OCI-LY7 (cell line): ENCODE measurements at regions not wholly inside any gene's neighbourhood (a gene's known extent, or its start where the extent isn't known, plus 50 kb on each side); places are given as distances from the start of the nearest gene placed in this dataset.

ENCODE experiments used
- BruUV-seq: library from RNA; stranded (reverse); fragments of 400-500 nt; replicated peaks from 2 replicates; lab custom pipeline; 2021; lab: Mats Ljungman, UMichigan
- CTCF ChIA-PET: fragments of 300-600 bp; sonication (Branson Sonifier 250); formaldehyde crosslinking; loops from one replicate; lab custom pipeline; 2022; ENCODE audit warnings: antibody characterized with exemption; ENCODE audit not compliant: unreplicated experiment; lab: Charles Lee
- POLR2A ChIA-PET: fragments of 300-600 bp; sonication (Branson Sonifier 250); formaldehyde crosslinking; loops from one replicate; lab custom pipeline; 2022; ENCODE audit warnings: antibody characterized with exemption; lab: Charles Lee
- DNase-seq: peaks from one replicate; pipeline ENCODE4 v3.0.0-alpha.2; 2015; ENCODE audit warnings: low spot score
- H2AFZ ChIP-seq: fragments of 200-600 bp; sonication (generic), shearing (Covaris generic); 2 replicates; pipeline ENCODE4 v1.6.1; 2014; ENCODE audit warnings: mild to moderate bottlenecking, antibody characterized with exemption, low read length, moderate library complexity
- H3K27ac ChIP-seq: fragments of 200-600 bp; sonication (generic); 2 replicates; pipeline ENCODE4 v1.5.1; 2014; ENCODE audit warnings: mixed run types, low read depth, mild to moderate bottlenecking, moderate library complexity, low read length, inconsistent platforms; ENCODE audit not compliant: poor library complexity, severe bottlenecking
- H3K36me3 ChIP-seq: fragments of 200-600 bp; sonication (generic); 2 replicates; pipeline ENCODE4 v1.6.1; 2014; ENCODE audit warnings: mild to moderate bottlenecking, antibody characterized with exemption, low read length, moderate library complexity, mixed read lengths; ENCODE audit not compliant: insufficient read depth
- H3K4me1 ChIP-seq: fragments of 200-600 bp; sonication (generic); 2 replicates; pipeline ENCODE4 v1.5.1; 2014; ENCODE audit warnings: mild to moderate bottlenecking, low read length; ENCODE audit not compliant: insufficient read depth, poor library complexity, severe bottlenecking
- H3K4me2 ChIP-seq: fragments of 200-600 bp; sonication (generic); 2 replicates; pipeline ENCODE4 v1.6.1; 2014; ENCODE audit warnings: mild to moderate bottlenecking, low read length
- H3K4me3 ChIP-seq: fragments of 200-600 bp; sonication (generic); 2 replicates; pipeline ENCODE4 v1.5.1; 2014; ENCODE audit warnings: mild to moderate bottlenecking, low read depth, low read length; ENCODE audit not compliant: poor library complexity, severe bottlenecking
- H3K79me2 ChIP-seq: fragments of 200-600 bp; sonication (generic); 2 replicates; pipeline ENCODE4 v1.6.1; 2016; ENCODE audit warnings: low read depth, mild to moderate bottlenecking, low read length, moderate library complexity, mixed read lengths; ENCODE audit not compliant: insufficient read depth
- H3K9me2 ChIP-seq: fragments of 200-600 bp; sonication (generic); 2 replicates; pipeline ENCODE4 v1.6.1; 2016; ENCODE audit warnings: mild to moderate bottlenecking, low read length, mixed read lengths; ENCODE audit not compliant: insufficient read depth
- H3K9me3 ChIP-seq: fragments of 200-600 bp; sonication (generic); 2 replicates; pipeline ENCODE4 v1.6.1; 2014; ENCODE audit warnings: mild to moderate bottlenecking, mixed run types, low read length, mixed read lengths
- H4K20me1 ChIP-seq: fragments of 200-600 bp; sonication (generic); 2 replicates; pipeline ENCODE4 v1.6.1; 2014; ENCODE audit warnings: mild to moderate bottlenecking, antibody characterized with exemption, low read length, moderate library complexity, mixed read lengths; ENCODE audit not compliant: insufficient read depth
- EZH2phosphoT487 ChIP-seq: fragments of 200-600 bp; sonication (generic); IDR thresholded peaks from 2 replicates; pipeline ENCODE4 v1.6.1; 2018; ENCODE audit warnings: low read depth, borderline replicate concordance, mild to moderate bottlenecking, mixed run types, antibody characterized with exemption, low read length, moderate library complexity, mixed read lengths
- intact Hi-C: fragments of 100-400 bp; cut with micrococcal nuclease; formaldehyde crosslinking; loops from one replicate; pipeline ENCODE4 v1.10.0; 2022; ENCODE audit not compliant: unreplicated experiment
- TF ChIP-seq, protein P1 (sequence below): fragments of 200-600 bp; sonication (generic); conservative IDR thresholded peaks from 2 replicates; pipeline ENCODE4 v1.5.1; 2014; ENCODE audit warnings: mild to moderate bottlenecking, antibody characterized with exemption, low read length, moderate library complexity, mixed read lengths

GRCh38 chr6:165117121-165117520, 192.3 kb downstream of the C6orf118 start:
- ChIA-PET POLR2A (interaction anchor here (0.5 to 0.6 kb wide), 2 partner anchors 31 to 244 kb away, joined by 3 to 4 read pairs; no protein-coding TSS in a partner anchor), CTCF (no interaction called here)
- no peak overlapping the region for H3K4me2 ChIP-seq
- intact Hi-C loops: no loop called here
- no peak for DNase-seq
- H3K9me2 ChIP-seq: no peaks in the 10 kb centered on the region
- BruUV-seq: no TSS peak
- no peak overlapping the region for H3K27ac ChIP-seq
- H3K36me3 ChIP-seq: no peaks in the 10 kb centered on the region
- no peaks in the 10 kb centered on the region for H3K9me3 ChIP-seq
- no peak overlapping the region for H3K4me3 ChIP-seq
- H2AFZ ChIP-seq: no peak overlapping the region
- no peaks in the 10 kb centered on the region for H4K20me1 ChIP-seq
- no peak for TF ChIP-seq EZH2phosphoT487
- TF ChIP-seq, protein P1, sequence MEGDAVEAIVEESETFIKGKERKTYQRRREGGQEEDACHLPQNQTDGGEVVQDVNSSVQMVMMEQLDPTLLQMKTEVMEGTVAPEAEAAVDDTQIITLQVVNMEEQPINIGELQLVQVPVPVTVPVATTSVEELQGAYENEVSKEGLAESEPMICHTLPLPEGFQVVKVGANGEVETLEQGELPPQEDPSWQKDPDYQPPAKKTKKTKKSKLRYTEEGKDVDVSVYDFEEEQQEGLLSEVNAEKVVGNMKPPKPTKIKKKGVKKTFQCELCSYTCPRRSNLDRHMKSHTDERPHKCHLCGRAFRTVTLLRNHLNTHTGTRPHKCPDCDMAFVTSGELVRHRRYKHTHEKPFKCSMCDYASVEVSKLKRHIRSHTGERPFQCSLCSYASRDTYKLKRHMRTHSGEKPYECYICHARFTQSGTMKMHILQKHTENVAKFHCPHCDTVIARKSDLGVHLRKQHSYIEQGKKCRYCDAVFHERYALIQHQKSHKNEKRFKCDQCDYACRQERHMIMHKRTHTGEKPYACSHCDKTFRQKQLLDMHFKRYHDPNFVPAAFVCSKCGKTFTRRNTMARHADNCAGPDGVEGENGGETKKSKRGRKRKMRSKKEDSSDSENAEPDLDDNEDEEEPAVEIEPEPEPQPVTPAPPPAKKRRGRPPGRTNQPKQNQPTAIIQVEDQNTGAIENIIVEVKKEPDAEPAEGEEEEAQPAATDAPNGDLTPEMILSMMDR: no peak
- no peaks in the 10 kb centered on the region for H3K4me1 ChIP-seq
- H3K79me2 ChIP-seq: no peaks in the 10 kb centered on the region

DNA sequence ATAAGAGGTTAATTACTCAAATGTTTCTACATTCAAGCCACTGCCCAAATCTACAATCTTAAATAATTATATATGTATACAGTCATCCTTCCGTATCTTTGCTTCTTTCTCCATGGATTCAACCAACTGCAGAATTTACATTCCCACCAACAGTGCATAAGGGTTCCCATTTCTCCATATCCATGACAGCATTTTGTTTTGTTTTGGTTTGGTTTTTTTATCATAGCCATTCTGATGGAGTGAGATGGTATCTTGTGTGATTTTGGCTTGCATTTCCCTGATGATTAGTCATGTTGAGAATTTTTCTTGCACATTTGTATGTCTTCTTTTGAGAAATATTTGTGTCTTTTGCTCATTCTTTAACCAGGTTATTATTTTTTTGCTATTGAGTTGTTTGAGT, 198.5 kb downstream of the C6orf118 start:
- H3K79me2 ChIP-seq: no peaks in the 10 kb centered on the region
- CTCF ChIA-PET: no interaction called here
- intact Hi-C loops: no loop called here

DNA sequence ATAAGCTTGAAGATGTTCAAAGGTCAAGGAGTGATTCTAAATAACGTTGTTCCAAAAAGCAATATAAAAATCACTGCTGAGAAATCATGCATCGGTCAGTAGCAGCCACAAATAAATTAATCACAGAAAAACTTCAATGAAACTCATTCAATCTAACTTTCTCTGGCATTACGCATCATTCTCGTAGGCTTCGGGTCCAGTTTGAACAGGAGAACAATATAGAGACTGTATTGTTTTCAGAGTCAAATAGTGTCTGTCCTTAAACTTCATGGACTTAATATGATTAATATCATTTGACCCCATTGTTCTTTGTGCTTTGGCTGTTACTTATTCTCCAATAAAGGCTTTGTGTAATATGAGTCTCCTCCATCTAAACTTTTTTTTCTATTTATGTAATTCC, 200.4 kb downstream of the C6orf118 start:
- intact Hi-C loops: no loop called here
- no peak for DNase-seq

More for the DNA sequence above, 198.5 kb downstream of the C6orf118 start:
- no peak overlapping the region for H3K27ac ChIP-seq
- H4K20me1 ChIP-seq: no peaks in the 10 kb centered on the region
- no peak overlapping the region for H3K4me3 ChIP-seq
- no peaks in the 10 kb centered on the region for H3K9me2 ChIP-seq
- no peaks in the 10 kb centered on the region for H3K36me3 ChIP-seq
- no peak overlapping the region for H3K4me2 ChIP-seq
- POLR2A ChIA-PET: no interaction called here
- TF ChIP-seq, protein P1: no peak
- no peak for TF ChIP-seq EZH2phosphoT487
- no peaks in the 10 kb centered on the region for H3K9me3 ChIP-seq
- DNase-seq: no peak
- no TSS peak for BruUV-seq
- H2AFZ ChIP-seq: no peak overlapping the region
- H3K4me1 ChIP-seq: no peaks in the 10 kb centered on the region

More for the DNA sequence above, 200.4 kb downstream of the C6orf118 start:
- no peaks in the 10 kb centered on the region for H3K36me3 ChIP-seq
- H4K20me1 ChIP-seq: no peaks in the 10 kb centered on the region
- no peak overlapping the region for H2AFZ ChIP-seq
- no peak overlapping the region for H3K4me3 ChIP-seq
- BruUV-seq: no TSS peak
- H3K79me2 ChIP-seq: no peaks in the 10 kb centered on the region
- H3K9me3 ChIP-seq: no peaks in the 10 kb centered on the region
- no peaks in the 10 kb centered on the region for H3K4me1 ChIP-seq
- no peak overlapping the region for H3K27ac ChIP-seq
- no peaks in the 10 kb centered on the region for H3K9me2 ChIP-seq
- no peak overlapping the region for H3K4me2 ChIP-seq
- ChIA-PET POLR2A (interaction anchor here (1.8 kb wide), 1 partner anchor 26 kb away, joined by 4 read pairs; no protein-coding TSS in a partner anchor), CTCF (no interaction called here)
- no peak for TF ChIP-seq EZH2phosphoT487
- TF ChIP-seq, protein P1: no peak
